HEK293 (cell line): ENCODE measurements at regions not wholly inside any gene's neighbourhood (a gene's known extent, or its start where the extent isn't known, plus 50 kb on each side); places are given as distances from the start of the nearest gene placed in this dataset.

Experiments
- CTCF ChIA-PET: fragments of 350-600 bp; formaldehyde crosslinking; extraction: SDS; loops from one replicate; lab custom pipeline; 2021; ENCODE audit warnings: antibody characterized with exemption; lab: Yijun Ruan, JAX
- POLR2A ChIA-PET: fragments of 300-600 bp; formaldehyde crosslinking; extraction: SDS; loops from one replicate; lab custom pipeline; 2020; ENCODE audit warnings: antibody characterized with exemption, inconsistent platforms; lab: Yijun Ruan, JAX
- H3K27ac ChIP-seq: fragments of 200-500 bp; sonication (Bioruptor generic); 2 replicates; pipeline ENCODE4 v1.5.1; 2014; ENCODE audit warnings: low read depth, low read length, control low read depth, inconsistent platforms; ENCODE audit errors: extremely low read depth
- H3K36me3 ChIP-seq, 2 experiments: fragments of 200-500 bp in 1 of 2; sonication (Bioruptor generic) in 1 of 2; 1 replicate in 1 of 2; 2 replicates in 1 of 2; pipeline ENCODE4 v1.5.1; 2014 to 2017; ENCODE audit warnings: inconsistent platforms in 2 of 2, low read length in 2 of 2; ENCODE audit not compliant: control insufficient read depth in 2 of 2, insufficient read depth in 1 of 2
- H3K4me1 ChIP-seq: fragments of 200-500 bp; sonication (Bioruptor generic); 2 replicates; pipeline ENCODE4 v1.5.1; 2014; ENCODE audit warnings: mild to moderate bottlenecking, low read length, inconsistent platforms; ENCODE audit not compliant: control insufficient read depth, insufficient read depth
- H3K4me3 ChIP-seq: 2 replicates; pipeline ENCODE4 v1.5.1; 2011; ENCODE audit warnings: low read depth, mild to moderate bottlenecking, control low read depth, low read length, moderate library complexity
- H3K9me3 ChIP-seq: fragments of 200-500 bp; sonication (Bioruptor generic); 2 replicates; pipeline ENCODE4 v1.5.1; 2014; ENCODE audit warnings: low read depth, low read length, inconsistent platforms; ENCODE audit not compliant: control insufficient read depth, insufficient read depth
- EGR2 ChIP-seq: fragments of 450-650 bp; formaldehyde crosslinking; IDR thresholded peaks from 2 replicates; pipeline ENCODE4 v1.5.1; 2016; ENCODE audit warnings: low read depth, missing biosample characterization, missing genetic modification characterization
- GFI1B ChIP-seq: fragments of 450-650 bp; formaldehyde crosslinking; IDR thresholded peaks from 2 replicates; pipeline ENCODE4 v1.5.1; 2016; ENCODE audit warnings: missing biosample characterization, missing genetic modification characterization
- KLF1 ChIP-seq: fragments of 450-650 bp; formaldehyde crosslinking; IDR thresholded peaks from 2 replicates; pipeline ENCODE4 v1.5.1; 2016; ENCODE audit warnings: missing biosample characterization, missing genetic modification characterization
- KLF17 ChIP-seq: fragments of 450-650 bp; formaldehyde crosslinking; IDR thresholded peaks from 2 replicates; pipeline ENCODE4 v1.5.1; 2016; ENCODE audit warnings: missing biosample characterization, missing genetic modification characterization
- OSR2 ChIP-seq: fragments of 450-650 bp; formaldehyde crosslinking; IDR thresholded peaks from 2 replicates; pipeline ENCODE4 v1.5.1; 2016; ENCODE audit warnings: missing biosample characterization, missing genetic modification characterization
- OVOL3 ChIP-seq: fragments of 450-650 bp; formaldehyde crosslinking; IDR thresholded peaks from 2 replicates; pipeline ENCODE4 v1.5.1; 2016; ENCODE audit warnings: missing biosample characterization, missing genetic modification characterization
- WT1 ChIP-seq: fragments of 450-650 bp; formaldehyde crosslinking; IDR thresholded peaks from 2 replicates; pipeline ENCODE4 v1.5.1; 2016; ENCODE audit warnings: missing biosample characterization, missing genetic modification characterization
- ZBTB20 ChIP-seq: fragments of 450-650 bp; formaldehyde crosslinking; IDR thresholded peaks from 2 replicates; pipeline ENCODE4 v1.5.1; 2016; ENCODE audit warnings: missing biosample characterization, missing genetic modification characterization
- ZBTB21 ChIP-seq: fragments of 450-650 bp; formaldehyde crosslinking; IDR thresholded peaks from 2 replicates; pipeline ENCODE4 v1.5.1; 2017; ENCODE audit warnings: missing biosample characterization, missing genetic modification characterization
- ZNF10 ChIP-seq: fragments of 450-650 bp; formaldehyde crosslinking; IDR thresholded peaks from 2 replicates; pipeline ENCODE4 v1.5.1; 2017; ENCODE audit warnings: missing biosample characterization, missing genetic modification characterization
- ZNF121 ChIP-seq: fragments of 450-650 bp; formaldehyde crosslinking; IDR thresholded peaks from 2 replicates; pipeline ENCODE4 v1.5.1; 2016; ENCODE audit warnings: missing biosample characterization, missing genetic modification characterization
- ZNF157 ChIP-seq: fragments of 450-650 bp; formaldehyde crosslinking; IDR thresholded peaks from 2 replicates; pipeline ENCODE4 v1.5.1; 2016; ENCODE audit warnings: missing biosample characterization, missing genetic modification characterization
- ZNF169 ChIP-seq: fragments of 450-650 bp; formaldehyde crosslinking; IDR thresholded peaks from 2 replicates; pipeline ENCODE4 v1.5.1; 2016; ENCODE audit warnings: missing biosample characterization, missing genetic modification characterization
- ZNF221 ChIP-seq: fragments of 450-650 bp; formaldehyde crosslinking; IDR thresholded peaks from 2 replicates; pipeline ENCODE4 v1.5.1; 2017; ENCODE audit warnings: missing biosample characterization, missing genetic modification characterization, borderline replicate concordance
- ZNF23 ChIP-seq: fragments of 450-650 bp; formaldehyde crosslinking; IDR thresholded peaks from 2 replicates; pipeline ENCODE4 v1.5.1; 2016; ENCODE audit warnings: missing biosample characterization, missing genetic modification characterization, borderline replicate concordance
- ZNF280D ChIP-seq: fragments of 450-650 bp; formaldehyde crosslinking; IDR thresholded peaks from 2 replicates; pipeline ENCODE4 v1.5.1; 2016; ENCODE audit warnings: missing biosample characterization, missing genetic modification characterization
- ZNF423 ChIP-seq: fragments of 450-650 bp; formaldehyde crosslinking; IDR thresholded peaks from 2 replicates; pipeline ENCODE4 v1.5.1; 2016; ENCODE audit warnings: missing biosample characterization, missing genetic modification characterization
- ZNF449 ChIP-seq: fragments of 450-650 bp; formaldehyde crosslinking; IDR thresholded peaks from 2 replicates; pipeline ENCODE4 v1.5.1; 2017; ENCODE audit warnings: missing biosample characterization, mild to moderate bottlenecking, missing genetic modification characterization, moderate library complexity
- ZNF501 ChIP-seq: fragments of 450-650 bp; formaldehyde crosslinking; IDR thresholded peaks from 2 replicates; pipeline ENCODE4 v1.5.1; 2016; ENCODE audit warnings: missing biosample characterization, missing genetic modification characterization
- ZNF544 ChIP-seq: fragments of 450-650 bp; formaldehyde crosslinking; IDR thresholded peaks from 2 replicates; pipeline ENCODE4 v1.5.0; 2017; ENCODE audit warnings: missing biosample characterization, missing genetic modification characterization
- ZNF548 ChIP-seq: fragments of 450-650 bp; formaldehyde crosslinking; IDR thresholded peaks from 2 replicates; pipeline ENCODE4 v1.5.1; 2016; ENCODE audit warnings: missing biosample characterization, missing genetic modification characterization
- ZNF561 ChIP-seq: fragments of 450-650 bp; IDR thresholded peaks from 2 replicates; pipeline ENCODE4 v1.5.1; 2018; ENCODE audit warnings: missing biosample characterization, missing genetic modification characterization, borderline replicate concordance
- ZNF571 ChIP-seq: fragments of 450-650 bp; formaldehyde crosslinking; IDR thresholded peaks from 2 replicates; pipeline ENCODE4 v1.5.0; 2017; ENCODE audit warnings: missing biosample characterization, missing genetic modification characterization
- ZNF747 ChIP-seq: fragments of 450-650 bp; formaldehyde crosslinking; IDR thresholded peaks from 2 replicates; pipeline ENCODE4 v1.5.1; 2016; ENCODE audit warnings: missing biosample characterization, missing genetic modification characterization
- ZNF777 ChIP-seq: fragments of 450-650 bp; formaldehyde crosslinking; IDR thresholded peaks from 2 replicates; pipeline ENCODE4 v1.5.1; 2017; ENCODE audit warnings: missing biosample characterization, missing genetic modification characterization, borderline replicate concordance
- ZNF830 ChIP-seq: fragments of 450-650 bp; IDR thresholded peaks from 2 replicates; pipeline ENCODE4 v1.5.0; 2018; ENCODE audit warnings: missing biosample characterization, missing genetic modification characterization, low read depth, mild to moderate bottlenecking, moderate library complexity
- ZSCAN30 ChIP-seq: fragments of 450-650 bp; IDR thresholded peaks from 2 replicates; pipeline ENCODE4 v1.5.1; 2018; ENCODE audit warnings: missing biosample characterization, mild to moderate bottlenecking, missing genetic modification characterization, moderate library complexity
- ZXDB ChIP-seq: fragments of 450-650 bp; formaldehyde crosslinking; IDR thresholded peaks from 2 replicates; pipeline ENCODE4 v1.5.1; 2016; ENCODE audit warnings: missing biosample characterization, missing genetic modification characterization

GRCh38 chr5:165094782-165095181 lies 1589.4 kb downstream of the MAT2B start:
- Histone ChIP-seq H3K9me3 (no peaks in the 10 kb centered on the region), H3K36me3 (no peaks in the 10 kb centered on the region), H3K27ac (no peak overlapping the region), H3K4me3 (no peak overlapping the region), H3K4me1 (no peaks in the 10 kb centered on the region)
- ChIA-PET CTCF (no interaction called here), POLR2A (no interaction called here)
- no peak for TF ChIP-seq ZNF544 (tag by site-specific recombination)
- no peak for TF ChIP-seq GFI1B (tag by site-specific recombination)
- TF ChIP-seq ZNF10 (tag by site-specific recombination) = no peak
- TF ChIP-seq ZNF169 (tag by site-specific recombination) = no peak
- no peak for TF ChIP-seq OSR2 (tag by site-specific recombination)
- TF ChIP-seq ZNF830 = no peak
- TF ChIP-seq ZNF280D (tag by site-specific recombination) = no peak
- no peak for TF ChIP-seq KLF1 (tag by site-specific recombination)
- TF ChIP-seq EGR2 (tag by site-specific recombination) = no peak
- no peak for TF ChIP-seq ZNF548 (tag by site-specific recombination)
- no peak for TF ChIP-seq ZNF571 (tag by site-specific recombination)
- TF ChIP-seq ZNF561 (tag by site-specific recombination) = no peak
- no peak for TF ChIP-seq ZNF23 (tag by site-specific recombination)
- TF ChIP-seq ZNF777 = no peak
- TF ChIP-seq OVOL3 (tag by site-specific recombination) = no peak
- no peak for TF ChIP-seq ZNF747 (tag by site-specific recombination)
- TF ChIP-seq ZBTB20 (tag by site-specific recombination) = no peak
- TF ChIP-seq ZBTB21 (tag by site-specific recombination) = no peak

GRCh38 chr5:165101709-165102108 lies 1596.3 kb downstream of the MAT2B start:
- POLR2A ChIA-PET = no interaction called here
- Histone ChIP-seq H3K9me3 (no peaks in the 10 kb centered on the region), H3K4me3 (no peak overlapping the region), H3K36me3 (no peaks in the 10 kb centered on the region), H3K27ac (no peak overlapping the region), H3K4me1 (no peaks in the 10 kb centered on the region)
- CTCF ChIA-PET = no interaction called here
- no peak for TF ChIP-seq ZNF449 (tag by site-specific recombination)
- TF ChIP-seq ZNF221 = no peak
- TF ChIP-seq ZSCAN30 (tag by site-specific recombination) = no peak
- no peak for TF ChIP-seq KLF17 (tag by site-specific recombination)
- no peak for TF ChIP-seq OSR2 (tag by site-specific recombination)
- TF ChIP-seq WT1 (tag by site-specific recombination) = no peak
- TF ChIP-seq ZNF501 (tag by site-specific recombination) = no peak
- TF ChIP-seq ZNF121 (tag by site-specific recombination) = no peak
- TF ChIP-seq OVOL3 (tag by site-specific recombination) = no peak
- no peak for TF ChIP-seq ZXDB (tag by site-specific recombination)
- TF ChIP-seq ZNF157 = no peak
- no peak for TF ChIP-seq ZNF423 (tag by site-specific recombination)
